UCSD-AML1 (cell line): ENCODE measurements at regions not wholly inside any gene's neighbourhood (a gene's known extent, or its start where the extent isn't known, plus 50 kb on each side); places are given as distances from the start of the nearest gene placed in this dataset.

Experiments
- DNase-seq: peaks from one replicate; lab custom pipeline; 2025; ENCODE audit not compliant: unreplicated experiment; lab: John Stamatoyannopoulos, UW

DNA sequence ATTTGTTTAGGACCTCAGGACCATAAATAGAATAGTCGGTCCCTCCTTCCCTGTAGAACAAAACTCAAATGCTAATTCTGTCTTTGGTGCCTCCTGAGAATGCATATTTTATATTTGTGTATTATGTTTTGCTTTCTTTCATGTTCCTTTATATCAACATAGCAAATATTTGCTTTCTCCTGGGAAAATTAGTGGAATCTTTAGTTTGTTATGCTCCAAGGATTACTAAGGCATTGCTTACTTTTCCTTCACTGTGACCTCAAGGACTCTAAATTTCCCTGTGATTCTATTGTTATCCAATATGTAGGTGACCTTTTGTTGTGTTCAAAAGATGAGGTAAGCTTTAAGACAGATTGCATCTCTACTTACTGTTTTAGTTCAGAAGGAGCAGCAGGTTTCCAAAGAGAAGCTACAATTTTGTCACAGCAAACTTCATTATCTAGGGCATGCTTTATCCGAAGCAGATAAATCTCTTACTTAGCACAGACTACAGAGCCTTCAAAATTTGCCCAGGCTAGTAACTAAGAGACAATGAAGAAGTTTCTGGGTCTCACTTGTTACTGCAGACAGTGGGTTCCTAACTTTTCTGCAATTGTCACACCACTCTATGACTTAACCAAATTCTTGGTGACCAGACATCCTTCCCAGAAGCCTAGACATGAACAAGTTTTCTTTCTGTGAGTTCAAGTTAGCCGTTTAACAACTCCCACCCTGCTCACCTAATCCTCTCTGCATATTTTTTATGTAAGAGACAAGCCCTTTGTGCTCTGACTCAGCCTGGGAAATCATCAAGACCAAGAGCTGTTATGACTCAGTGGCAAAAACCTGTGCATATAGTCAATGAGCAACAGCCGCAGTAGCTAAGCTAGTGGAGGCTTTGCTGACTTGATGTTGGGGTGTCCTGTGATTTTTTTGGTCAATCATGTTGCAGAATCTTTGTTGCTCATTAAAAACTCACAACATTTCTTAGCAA lies 378.8 kb downstream of the QKI start:
- DNase-seq = no peak

DNA sequence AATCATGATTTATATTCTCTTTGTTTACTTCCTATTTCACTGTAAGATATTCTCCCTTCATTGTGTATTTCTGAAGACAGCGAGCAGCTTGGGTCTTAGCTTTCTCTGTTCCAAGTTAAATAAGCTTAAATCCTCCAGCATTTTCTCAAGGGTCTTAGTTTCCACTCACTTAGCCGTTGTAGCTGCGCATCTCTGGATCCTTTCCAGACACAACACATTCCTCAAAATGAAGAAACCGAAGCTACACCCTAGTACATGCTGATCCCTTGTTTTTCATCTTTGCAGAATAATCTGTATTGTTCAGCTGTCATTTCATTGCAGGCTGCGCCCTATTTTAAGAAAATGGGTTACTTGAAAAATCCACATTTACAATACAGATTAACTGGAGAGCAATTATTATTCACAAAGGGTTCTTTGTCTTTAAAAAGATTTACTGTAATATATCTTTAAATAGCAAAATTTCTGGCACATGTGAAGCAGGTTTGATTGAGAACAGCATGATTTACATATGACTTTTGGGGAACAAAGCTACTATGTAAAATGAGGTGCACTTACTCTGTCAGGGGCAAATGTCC lies 375.8 kb downstream of the QKI start:
- no peak for DNase-seq

DNA sequence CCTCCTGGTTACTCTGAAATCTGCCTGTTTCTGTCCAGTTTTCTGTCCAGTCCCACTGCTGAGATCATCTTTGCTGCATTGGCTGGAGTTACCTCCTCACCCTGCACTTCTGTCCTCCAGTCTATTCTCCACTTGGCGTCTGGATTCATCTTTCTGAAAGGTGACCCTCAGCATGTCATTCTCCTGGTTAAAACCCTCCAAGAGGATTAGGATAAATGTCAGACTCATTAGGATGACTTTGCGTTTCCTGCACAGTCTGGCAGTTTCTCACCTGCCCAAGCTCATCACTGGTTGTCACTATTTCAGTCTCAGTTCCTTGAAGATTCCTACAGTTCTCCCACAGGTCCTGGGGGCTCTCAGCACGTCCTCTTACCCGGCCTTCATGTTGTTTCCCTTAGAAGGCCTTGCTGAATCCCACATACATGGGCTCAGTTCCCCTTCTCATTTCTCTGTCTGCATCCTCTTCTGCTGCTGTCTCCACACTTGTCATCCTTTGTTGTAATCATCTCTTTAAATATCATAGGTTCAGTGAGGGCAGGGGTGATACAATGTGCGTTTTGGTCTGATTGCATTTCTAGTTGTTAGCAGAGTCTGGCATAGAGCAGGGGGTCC lies 374.8 kb downstream of the QKI start:
- no peak for DNase-seq

DNA sequence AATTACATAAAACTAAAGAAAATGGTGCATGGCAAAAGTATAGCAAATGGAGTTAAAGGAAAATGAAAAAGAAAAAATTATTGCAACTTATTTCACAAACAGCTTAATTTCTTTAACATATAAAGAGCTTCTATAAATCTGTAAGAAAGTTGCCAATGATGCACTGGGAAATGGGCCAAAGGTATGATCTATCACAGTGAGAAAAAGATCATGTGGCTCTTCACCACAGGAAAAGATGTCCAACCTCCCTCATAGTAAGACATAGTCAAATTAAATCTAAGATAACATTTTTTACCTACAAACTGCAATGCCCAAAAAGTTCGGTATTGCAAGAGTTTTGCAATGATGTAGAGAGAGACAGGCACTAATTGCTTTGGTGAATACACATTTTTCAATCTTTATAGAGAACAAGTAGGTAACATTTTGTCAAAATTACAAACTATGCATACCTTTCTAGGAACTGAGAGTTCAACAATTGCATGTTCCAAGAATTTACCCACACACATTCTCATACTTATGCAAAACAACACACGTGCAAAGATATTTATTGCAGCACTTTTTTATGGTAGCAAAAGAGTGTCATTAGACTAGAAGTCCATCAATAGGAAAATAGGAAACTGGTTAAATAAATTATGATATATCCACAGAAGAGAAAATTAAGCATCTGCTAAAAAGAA lies 372.6 kb downstream of the QKI start:
- DNase-seq = no peak

DNA sequence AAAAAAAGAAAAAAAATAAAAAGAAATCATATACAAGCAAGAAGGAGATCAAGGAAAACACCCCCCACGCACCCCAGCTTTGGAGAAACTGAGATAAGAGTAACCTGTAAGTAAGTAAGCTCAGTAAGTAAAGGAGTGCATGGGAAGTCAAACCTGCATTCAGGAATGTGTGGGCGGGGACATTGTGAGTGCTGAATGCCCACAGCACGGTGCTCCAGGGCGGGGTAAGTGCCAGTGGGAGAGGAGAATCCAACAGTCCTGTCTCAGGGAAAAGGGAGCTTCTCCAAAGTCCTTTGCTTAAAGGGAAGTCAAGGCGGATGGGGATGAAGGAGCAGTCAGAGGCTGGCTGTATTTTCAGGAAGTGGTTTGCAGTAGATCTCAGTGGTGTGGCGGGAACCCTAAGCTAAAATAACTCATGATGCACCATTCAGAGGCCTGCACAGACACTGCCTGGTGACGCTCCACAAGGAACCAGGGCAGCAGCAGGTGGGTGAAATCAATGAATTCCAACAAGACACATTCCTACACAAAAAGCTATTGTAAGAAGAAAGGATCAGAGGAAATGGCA lies 368.0 kb downstream of the QKI start:
- DNase-seq = peak; percentile 42

DNA sequence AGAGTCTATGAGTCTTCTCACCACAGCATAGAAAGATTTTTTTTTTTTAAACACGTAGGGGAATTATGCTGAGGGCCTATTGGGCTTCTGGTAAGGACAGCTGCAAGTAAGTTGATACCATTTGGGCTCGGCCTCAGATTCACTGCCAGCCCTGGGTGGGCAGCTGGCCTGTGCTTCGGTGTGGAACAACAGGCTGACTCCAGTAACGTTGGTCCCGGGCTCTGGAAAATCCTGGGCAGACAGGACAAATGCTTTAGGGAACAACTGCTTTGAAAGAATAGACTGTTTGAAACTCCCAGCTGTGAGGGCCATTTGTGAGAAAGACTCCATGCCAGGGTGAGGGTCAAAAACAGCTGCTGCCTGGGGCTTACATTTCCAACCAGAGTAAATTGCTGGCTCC lies 366.5 kb downstream of the QKI start:
- no peak for DNase-seq

DNA sequence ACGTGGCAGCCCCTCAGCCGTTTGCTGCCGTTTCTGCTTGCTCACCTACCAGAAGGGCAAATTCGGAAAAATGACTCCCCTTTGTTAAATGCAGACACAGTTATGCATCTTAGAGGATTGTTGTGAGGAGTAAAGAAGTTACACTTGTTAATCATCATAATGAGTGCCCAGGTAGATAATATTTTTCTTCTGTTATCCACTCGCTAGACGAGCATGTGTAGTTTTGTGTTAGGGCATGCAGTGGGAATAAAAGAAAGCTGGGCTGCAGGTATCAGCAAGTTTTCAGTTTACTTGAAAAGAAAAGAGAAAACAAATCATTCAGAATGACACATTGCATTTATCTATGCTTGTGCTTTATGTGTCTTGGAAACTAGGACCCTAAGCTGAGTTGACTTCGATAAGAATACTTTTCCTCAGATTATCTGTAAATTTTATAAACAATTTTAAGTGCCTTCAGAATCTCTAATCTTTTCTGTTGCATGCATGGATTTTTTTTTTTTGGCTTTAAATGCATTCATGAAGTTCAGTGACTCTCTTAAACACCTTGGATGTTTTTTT lies 365.3 kb downstream of the QKI start:
- DNase-seq = no peak

DNA sequence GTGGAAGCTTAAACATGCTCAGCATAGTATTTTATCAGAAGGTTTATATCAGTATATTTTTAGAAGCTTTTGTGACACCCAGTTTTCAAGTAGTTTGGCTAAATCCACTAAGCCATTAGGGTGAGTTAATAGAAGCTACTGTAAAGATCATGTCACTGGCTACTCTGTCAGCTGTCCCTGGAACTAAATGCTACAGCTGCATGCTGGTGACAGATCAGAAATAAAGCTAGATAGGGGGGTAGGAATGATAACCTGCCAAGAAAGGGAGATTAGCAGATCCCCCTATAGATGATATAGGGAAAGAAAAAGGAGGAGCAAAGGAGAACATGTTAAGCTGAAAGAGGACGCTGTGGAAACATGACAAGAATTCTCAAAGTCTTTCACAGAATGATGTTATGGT lies 363.2 kb downstream of the QKI start:
- DNase-seq = no peak

DNA sequence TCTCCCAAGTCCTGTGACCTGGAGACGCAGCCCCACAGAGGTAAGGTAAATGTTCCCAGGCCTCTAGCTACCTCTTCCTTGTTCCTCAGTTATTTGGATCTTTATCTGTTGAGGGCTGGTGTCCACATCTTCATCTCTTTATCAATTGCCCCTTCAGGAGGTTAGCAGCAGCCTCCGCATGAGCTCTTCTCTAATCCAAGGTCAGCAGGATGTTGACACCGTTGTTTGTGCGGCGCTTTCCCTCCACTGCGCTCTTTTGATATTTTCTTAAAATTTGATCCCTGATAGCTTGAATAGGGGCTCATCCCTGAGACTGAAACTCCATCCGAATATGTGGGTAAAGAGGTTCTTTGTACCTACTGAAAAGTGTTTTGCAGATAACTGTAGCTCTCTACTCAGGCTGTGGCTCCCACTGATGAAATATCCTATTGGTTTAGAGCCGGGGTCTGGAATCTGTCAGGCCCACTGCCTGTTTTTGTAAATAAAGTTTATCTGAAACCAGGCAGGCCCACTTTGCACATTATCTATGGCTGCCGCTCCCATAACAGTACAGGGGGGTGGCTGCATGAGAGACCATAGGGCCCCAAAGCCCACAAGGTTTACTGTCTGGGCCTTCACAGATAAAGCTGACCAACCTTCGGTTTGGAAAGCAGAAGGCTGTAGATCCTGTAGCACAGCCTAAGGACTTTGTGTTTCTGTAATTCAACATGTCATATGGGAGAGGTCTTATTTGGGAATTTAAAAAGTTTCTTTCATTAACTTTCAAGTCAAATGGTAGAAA lies 362.6 kb downstream of the QKI start:
- DNase-seq = no peak

DNA sequence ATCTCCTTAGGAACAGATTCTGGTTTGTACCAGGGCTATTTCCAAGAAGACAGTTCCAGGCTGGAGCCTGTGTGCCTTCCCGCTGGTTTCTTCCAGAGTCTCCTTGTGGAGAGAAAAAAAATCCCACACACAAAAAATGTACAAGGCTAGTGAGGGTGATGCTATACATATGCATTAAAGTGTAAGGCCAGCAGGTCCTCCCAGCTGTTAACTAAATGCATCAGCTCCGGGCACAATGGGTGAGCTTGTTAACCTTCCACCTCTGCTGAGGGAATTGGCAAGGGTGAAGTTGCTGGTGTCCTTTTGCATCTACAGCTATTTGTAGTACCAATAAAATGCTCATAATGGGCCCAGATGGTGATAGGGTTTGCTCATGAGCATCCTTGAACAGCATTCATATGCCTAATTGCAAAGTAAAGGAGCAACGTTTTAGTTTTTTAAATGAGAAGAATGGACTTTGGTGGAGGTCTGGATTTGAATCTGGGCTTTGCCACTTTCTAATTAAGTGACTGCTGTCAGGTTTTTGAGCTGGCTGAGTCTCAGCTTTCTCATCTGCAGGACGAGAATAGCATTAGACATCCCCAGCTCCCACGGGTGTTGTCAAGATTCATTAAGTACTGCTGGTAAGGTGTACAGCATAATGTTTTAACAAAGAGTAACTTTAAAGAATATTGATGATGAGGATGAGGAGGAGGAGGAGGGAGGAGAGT lies 361.8 kb downstream of the QKI start:
- no peak for DNase-seq

DNA sequence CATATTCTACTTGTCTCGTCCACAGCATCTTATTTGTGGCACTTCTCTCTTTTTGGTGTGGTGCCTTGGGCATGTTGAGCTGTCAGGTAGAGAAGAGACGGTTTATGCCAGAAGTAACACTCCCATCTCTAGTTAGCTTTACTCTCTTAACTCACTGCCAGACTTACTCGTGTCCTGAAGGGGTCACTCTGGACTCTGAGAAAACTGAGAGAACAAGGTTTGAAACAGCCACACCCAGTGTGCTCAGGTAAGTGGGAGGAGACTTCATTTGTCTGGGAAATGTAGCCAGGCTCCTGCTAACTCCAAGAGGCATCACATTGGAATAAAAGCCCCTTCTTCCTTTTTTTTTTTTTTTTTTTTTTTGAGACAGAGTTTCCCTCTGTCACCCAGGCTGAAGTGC lies 360.8 kb downstream of the QKI start:
- no peak for DNase-seq

DNA sequence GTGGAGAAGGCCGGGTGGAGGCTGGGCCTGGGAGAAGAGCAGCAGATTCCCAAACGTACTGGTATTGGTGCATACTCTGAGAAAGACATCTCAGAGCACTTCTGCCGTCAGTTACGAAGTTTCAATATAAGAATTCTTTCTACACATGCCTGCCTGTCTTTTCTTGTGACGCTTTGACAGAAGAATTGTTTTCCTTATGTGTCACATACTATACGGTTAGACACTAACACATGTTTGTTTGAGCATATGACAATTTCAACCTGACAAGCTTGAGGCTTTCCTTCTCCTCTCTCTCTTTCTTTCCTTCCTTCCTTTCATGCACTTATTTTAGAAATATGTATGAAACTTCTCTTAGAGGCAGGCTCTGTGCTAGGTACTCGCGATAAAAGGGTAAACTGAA lies 360.0 kb downstream of the QKI start:
- no peak for DNase-seq

DNA sequence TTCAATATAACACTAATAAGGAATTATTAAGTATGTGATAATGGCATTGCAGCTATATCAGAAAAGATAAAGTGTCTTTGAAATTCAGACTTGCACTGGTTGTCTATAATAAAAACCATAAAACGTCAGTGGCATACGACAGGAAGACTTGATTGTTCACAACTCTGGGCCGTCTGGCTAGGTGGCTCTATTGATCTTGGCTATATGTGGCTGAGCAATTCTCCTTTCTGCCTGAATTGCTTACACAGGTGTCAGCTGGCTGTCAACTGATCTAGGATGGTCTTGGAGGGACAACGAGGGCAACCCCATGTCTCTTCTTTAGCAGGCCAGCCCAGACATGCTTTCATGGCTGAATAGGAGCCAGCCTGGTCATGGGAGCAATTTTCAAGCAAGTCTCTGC lies 359.1 kb downstream of the QKI start:
- no peak for DNase-seq

DNA sequence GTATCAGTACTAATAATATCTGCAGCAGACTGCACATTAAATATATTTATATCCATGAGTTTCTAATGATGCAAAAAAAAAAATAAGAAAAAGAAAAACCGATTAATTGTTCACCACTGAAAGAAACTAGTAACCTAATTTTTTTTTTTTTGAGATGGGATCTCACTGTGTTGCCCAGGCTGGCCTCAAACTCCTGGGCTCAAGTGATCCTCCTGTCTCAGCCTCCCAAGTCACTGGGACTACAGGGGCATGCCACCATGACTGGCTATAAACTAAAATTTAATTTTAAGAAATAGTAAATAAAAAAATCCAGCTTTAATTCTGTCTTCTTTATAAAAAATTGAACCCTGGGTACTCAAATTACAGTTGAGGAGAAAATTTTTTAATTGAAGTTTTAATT lies 358.2 kb downstream of the QKI start:
- no peak for DNase-seq

DNA sequence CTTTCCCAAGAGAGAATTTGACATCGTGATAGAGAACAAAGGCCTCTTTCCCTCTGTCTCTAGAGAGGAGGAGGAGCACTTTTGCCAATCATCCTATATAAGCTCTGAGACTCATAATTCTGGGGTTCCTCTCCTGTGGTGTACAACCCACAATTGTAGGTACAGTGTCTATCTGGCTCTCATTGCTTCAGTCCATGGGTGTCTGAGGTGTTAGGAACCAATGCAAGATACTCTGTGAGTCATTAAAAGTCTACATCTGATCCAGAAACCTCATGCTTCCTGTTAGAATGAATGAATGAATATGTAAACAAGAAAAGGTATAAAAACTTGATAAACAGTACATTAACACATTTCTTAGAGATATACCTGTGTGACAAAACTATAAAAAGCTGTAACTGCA lies 356.7 kb downstream of the QKI start:
- no peak for DNase-seq

DNA sequence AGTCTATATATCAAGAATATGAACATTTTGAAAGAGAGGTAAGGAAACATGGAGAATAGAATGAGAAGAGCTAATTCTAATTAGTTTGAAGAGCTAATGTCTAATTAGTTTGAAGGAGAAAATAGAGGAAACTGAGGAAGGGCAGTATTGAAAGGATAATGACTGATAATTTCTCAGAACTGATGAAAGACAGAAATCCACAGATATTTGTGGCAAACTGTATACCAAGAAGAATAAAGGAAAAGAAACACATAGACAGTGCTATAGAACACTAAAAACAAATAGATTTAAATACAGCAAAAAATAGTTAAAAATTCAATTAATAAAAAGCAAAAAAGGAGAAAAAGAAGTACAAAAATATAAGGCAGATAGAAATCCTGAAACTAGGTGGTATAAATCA lies 354.4 kb downstream of the QKI start:
- no peak for DNase-seq

DNA sequence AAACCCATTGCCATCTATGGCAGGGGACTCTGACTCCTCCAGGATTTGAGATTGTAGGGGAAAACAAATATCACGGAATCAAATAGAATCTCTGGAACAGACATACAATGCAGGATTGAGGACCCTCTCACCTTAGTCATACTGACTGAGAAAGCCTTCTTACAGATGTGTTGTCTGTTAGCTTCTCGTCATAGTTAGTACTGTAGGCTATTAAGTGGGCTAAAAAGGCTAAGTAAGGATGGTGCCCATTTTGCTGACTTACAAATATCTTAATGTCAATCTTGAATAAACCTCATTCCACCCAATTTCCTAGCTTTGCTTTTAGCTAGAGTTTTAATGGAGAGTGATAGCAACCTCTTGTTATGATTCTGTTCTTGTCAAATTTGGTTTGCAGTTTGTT lies 352.4 kb downstream of the QKI start:
- DNase-seq = no peak

DNA sequence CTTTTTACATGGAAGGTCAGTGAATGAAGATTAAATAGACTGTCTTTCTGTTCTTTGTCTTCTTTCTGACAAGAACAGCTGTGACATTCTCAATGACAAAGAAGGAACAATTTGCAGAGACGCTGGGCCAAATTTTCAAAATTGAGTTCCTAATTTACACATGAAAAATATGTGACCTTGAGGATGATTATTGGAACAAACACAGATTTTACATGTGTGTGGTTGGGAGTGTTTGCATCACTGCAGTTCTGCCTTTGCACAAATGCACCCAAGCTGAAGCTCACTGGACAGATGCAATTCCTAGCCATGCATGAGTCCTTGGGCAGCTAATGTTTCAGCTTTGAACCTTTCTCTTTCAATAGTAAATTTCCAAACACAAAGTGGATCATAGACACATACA lies 350.8 kb downstream of the QKI start:
- no peak for DNase-seq

DNA sequence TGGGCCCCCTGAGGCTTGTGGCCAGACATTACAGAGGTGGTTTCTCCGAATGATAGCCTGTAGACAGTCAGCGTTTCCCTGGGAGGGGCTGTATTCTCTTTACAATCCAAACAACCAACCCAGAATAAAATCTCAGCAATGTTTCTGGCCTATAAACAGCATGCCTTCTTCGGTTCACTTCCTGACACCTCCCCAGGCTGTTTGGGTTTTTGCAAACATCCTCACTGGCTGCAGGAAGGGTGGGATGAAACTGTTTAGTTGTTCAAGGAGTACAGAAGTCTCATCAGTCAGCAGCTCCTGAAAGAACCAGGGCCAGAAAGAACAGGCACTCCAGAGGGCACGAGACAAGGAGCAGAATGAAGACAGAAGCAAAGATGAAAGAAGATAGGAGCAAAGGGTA lies 350.0 kb downstream of the QKI start:
- DNase-seq = no peak

DNA sequence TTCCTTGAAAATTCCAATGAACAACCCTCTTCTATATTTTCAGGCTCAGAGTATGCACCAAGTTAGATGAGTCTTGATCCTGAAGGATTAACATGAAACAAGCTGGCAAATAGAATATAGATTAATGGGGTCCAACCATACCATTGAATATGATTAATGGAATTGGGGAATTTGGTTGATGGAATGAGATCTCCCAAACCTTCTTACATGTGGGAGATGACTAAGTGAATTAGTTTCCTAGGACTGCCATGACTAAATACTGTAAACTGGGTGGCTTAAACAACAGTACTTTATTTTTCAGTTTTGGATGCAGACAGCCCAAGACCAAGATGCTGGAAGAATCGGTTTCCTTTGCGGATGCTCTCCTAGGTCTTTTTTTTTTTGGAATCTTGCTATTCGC lies 347.0 kb downstream of the QKI start:
- DNase-seq = no peak
